ENCODE measurements at regions not wholly inside any gene's neighbourhood (a gene's known extent, or its start where the extent isn't known, plus 50 kb on each side); places are given as distances from the start of the nearest gene placed in this dataset.
"Not testable (repeated sequence)": the region's sequence is repeated elsewhere in the genome, so short reads cannot be mapped to it uniquely, and the experiment has no call there.

DNA sequence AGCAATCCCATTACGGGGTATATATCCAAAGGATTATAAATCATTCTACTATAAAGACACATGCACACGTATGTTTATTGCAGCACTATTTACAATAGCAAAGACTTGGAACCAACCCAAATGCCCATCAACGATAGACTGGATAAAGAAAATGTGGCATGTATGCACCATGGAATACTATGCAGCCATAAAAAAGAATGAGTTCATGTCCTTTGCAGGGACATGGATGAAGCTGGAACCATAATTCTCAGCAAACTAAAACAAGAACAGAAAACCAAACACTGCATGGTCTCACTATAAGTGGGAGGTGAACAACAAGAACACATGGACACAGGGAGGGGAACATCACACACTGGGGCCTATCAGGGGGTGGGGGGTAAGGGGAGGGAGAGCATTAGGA is 56.1 kb upstream of the UXT start:
- TF ChIP-seq, protein P1, sequence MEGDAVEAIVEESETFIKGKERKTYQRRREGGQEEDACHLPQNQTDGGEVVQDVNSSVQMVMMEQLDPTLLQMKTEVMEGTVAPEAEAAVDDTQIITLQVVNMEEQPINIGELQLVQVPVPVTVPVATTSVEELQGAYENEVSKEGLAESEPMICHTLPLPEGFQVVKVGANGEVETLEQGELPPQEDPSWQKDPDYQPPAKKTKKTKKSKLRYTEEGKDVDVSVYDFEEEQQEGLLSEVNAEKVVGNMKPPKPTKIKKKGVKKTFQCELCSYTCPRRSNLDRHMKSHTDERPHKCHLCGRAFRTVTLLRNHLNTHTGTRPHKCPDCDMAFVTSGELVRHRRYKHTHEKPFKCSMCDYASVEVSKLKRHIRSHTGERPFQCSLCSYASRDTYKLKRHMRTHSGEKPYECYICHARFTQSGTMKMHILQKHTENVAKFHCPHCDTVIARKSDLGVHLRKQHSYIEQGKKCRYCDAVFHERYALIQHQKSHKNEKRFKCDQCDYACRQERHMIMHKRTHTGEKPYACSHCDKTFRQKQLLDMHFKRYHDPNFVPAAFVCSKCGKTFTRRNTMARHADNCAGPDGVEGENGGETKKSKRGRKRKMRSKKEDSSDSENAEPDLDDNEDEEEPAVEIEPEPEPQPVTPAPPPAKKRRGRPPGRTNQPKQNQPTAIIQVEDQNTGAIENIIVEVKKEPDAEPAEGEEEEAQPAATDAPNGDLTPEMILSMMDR (IDR thresholded peaks at IDR 0.05; ENCODE audit: low read depth, low read length, poor library complexity, severe bottlenecking): not testable (repeated sequence)
- not testable (repeated sequence) for TF ChIP-seq EZH2phosphoT487 (IDR thresholded peaks at IDR 0.05; ENCODE audit: borderline replicate concordance, low read length)

Measured in DOHH2 (cell line).